ENCODE measurements at regions not wholly inside any gene's neighbourhood (a gene's known extent, or its start where the extent isn't known, plus 50 kb on each side); places are given as distances from the start of the nearest gene placed in this dataset.

DNA sequence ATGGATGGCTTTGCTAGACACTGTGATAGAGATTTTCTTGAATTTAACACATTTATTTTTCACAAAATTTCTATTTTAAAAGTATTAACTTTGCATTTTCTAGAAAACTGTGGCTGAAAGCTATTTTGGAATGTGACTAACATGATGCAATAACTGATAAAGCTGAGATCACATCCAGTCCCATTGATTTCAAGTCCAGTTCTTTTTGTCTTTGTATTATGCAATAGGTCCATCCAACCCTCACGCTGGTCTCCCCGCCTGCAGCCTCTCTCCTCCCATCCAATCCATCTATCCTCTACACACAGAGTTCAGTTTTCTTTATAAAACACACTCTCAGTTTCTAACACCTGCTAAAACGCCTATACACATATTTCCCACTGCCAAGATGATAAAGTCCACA is 178.8 kb downstream of the CNTN3 start:
- 71% methylated on average over 3 of the region's 3 CpGs for WGBS
- no peak for DNase-seq (ENCODE audit: extremely low spot score)

DNA sequence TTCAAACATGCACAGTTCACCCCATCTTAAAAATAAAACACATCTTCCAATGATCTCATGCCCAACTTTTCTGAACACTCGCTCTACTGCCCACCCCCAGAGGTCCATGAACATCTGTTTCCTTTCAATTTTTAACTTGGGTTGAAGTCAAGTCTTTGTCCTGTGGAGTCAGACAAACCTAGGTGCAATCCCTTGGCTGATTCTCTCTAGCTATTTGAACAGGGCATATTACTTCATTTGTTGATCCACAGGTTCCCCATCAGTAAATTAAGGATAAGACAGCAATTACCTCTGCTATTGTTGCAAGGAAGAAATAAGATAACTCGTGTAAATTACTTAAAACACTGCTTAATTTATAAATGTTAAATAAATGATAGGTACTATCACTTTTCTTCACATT is 180.1 kb downstream of the CNTN3 start:
- H3K4me1 ChIP-seq (ENCODE audit: insufficient read depth): no peaks in the 10 kb centered on the region
- no peaks in the 10 kb centered on the region for H3K36me3 ChIP-seq (ENCODE audit: insufficient read depth)
- H3K27ac ChIP-seq (ENCODE audit: low read depth): no peak overlapping the region
- 74% methylated on average over 2 of the region's 2 CpGs for WGBS
- no peak for DNase-seq (ENCODE audit: extremely low spot score)
- H3K4me3 ChIP-seq (ENCODE audit: low read depth, low read length): no peak overlapping the region

More for the DNA sequence above, 178.8 kb downstream of the CNTN3 start:
- no peak overlapping the region for H3K4me3 ChIP-seq (ENCODE audit: low read depth, low read length)
- H3K36me3 ChIP-seq (ENCODE audit: insufficient read depth): no peaks in the 10 kb centered on the region
- H3K4me1 ChIP-seq (ENCODE audit: insufficient read depth): no peaks in the 10 kb centered on the region
- no peak overlapping the region for H3K27ac ChIP-seq (ENCODE audit: low read depth)

DNA sequence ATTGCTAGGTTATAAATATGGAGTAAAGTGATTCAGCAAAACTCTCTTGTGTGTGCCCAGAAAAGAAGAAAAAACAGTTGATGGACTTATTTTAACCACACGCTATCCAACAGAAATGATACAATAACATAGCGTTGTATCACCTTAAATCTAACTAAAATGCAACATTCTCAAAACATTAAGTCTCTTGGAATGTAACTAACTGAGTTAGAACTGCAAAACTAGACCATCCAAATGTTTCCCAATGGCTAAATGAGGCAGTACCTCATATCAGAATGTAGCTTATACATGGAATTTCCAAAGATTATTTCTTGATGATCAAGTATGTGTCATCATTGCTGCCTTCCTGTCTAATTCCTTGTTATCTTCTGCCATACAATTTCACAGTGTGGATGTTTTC is 187.9 kb downstream of the CNTN3 start:
- 93% methylated on average over 2 of the region's 2 CpGs for WGBS
- no peaks in the 10 kb centered on the region for H3K36me3 ChIP-seq (ENCODE audit: insufficient read depth)
- H3K4me3 ChIP-seq (ENCODE audit: low read depth, low read length): no peak overlapping the region
- no peak for DNase-seq (ENCODE audit: extremely low spot score)
- no peaks in the 10 kb centered on the region for H3K4me1 ChIP-seq (ENCODE audit: insufficient read depth)
- H3K27ac ChIP-seq (ENCODE audit: low read depth): no peak overlapping the region

DNA sequence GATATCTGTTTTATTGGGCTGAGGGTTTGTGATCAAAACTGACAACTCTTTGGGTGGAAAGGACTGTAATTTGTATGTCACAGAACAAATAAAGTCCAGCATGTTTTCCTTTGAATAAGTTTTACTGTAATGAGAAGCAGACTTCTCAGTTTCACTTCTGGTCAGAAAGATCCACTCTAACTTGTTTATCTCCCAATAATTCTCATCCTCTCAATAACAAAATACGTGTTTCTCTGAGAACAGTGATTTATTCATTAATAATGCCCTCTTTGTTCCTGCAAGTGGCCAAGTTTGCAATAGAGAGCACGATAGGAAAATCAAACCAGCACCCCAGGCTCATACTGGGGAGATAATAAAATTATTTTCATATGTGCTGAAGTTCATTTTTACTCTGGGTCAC is 190.6 kb downstream of the CNTN3 start:
- no peak overlapping the region for H3K27ac ChIP-seq (ENCODE audit: low read depth)
- H3K4me3 ChIP-seq (ENCODE audit: low read depth, low read length): no peak overlapping the region
- H3K36me3 ChIP-seq (ENCODE audit: insufficient read depth): no peaks in the 10 kb centered on the region
- 61% methylated on average over 2 of the region's 2 CpGs for WGBS
- H3K4me1 ChIP-seq (ENCODE audit: insufficient read depth): no peaks in the 10 kb centered on the region
- DNase-seq (ENCODE audit: extremely low spot score): no peak

DNA sequence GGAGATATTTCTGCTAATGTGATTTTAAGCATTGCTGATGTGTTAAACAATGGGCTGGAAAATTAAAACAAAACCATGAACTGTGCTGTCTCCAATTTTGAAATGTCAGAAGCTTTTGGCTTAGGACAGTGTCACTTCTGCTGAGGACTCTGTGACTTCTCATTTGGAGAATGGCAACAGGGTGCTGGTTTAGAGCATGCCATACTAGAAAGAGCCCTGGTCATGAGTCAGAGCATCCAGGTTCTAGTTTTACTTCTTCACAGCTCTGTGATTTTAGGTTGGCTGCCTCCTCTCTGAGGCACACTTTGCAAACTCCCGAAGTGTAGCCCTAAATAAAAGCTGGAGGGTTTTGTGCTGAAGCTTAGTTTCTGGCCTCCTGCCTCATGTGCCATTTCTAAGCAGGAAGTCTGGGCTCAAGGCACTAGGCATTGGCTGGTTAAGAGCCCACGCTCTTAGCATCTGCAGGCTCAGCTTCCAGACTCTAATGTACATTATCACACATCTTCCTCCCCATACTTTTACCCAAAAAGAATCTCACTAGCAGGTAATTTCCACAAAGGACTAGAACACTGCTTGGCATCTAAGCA is 193.8 kb downstream of the CNTN3 start:
- DNase-seq (ENCODE audit: extremely low spot score): no peak

DNA sequence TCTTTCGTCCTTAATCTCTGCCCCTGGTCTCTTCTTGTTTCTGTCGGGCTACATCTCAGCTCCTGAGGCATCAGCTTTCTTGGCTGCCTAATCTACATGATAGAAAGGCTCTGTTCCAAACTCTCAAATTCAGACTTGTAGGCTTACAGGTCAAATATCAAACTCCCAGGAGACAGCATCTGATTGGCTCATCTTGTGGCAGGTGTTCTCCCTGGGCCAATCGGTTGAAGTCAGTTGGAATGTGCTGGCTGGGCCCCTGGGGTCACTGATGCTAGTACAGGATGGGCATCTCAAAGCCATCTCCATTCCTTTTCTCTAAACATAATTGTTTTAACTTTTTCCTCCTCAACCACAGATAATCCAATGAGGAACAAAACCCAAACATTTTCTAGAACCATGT is 198.7 kb downstream of the CNTN3 start:
- H3K27ac ChIP-seq (ENCODE audit: low read depth): no peak overlapping the region
- H3K36me3 ChIP-seq (ENCODE audit: insufficient read depth): no peaks in the 10 kb centered on the region
- H3K4me1 ChIP-seq (ENCODE audit: insufficient read depth): no peaks in the 10 kb centered on the region
- DNase-seq (ENCODE audit: extremely low spot score): no peak
- WGBS: 86% methylated on average over 3 of the region's 3 CpGs
- H3K4me3 ChIP-seq (ENCODE audit: low read depth, low read length): no peak overlapping the region

More for the DNA sequence above, 193.8 kb downstream of the CNTN3 start:
- Histone ChIP-seq H3K4me1 (ENCODE audit: insufficient read depth) (no peaks in the 10 kb centered on the region), H3K4me3 (ENCODE audit: low read depth, low read length) (no peak overlapping the region), H3K36me3 (ENCODE audit: insufficient read depth) (no peaks in the 10 kb centered on the region), H3K27ac (ENCODE audit: low read depth) (no peak overlapping the region)
- WGBS: 67% methylated on average over 2 of the region's 2 CpGs

DNA sequence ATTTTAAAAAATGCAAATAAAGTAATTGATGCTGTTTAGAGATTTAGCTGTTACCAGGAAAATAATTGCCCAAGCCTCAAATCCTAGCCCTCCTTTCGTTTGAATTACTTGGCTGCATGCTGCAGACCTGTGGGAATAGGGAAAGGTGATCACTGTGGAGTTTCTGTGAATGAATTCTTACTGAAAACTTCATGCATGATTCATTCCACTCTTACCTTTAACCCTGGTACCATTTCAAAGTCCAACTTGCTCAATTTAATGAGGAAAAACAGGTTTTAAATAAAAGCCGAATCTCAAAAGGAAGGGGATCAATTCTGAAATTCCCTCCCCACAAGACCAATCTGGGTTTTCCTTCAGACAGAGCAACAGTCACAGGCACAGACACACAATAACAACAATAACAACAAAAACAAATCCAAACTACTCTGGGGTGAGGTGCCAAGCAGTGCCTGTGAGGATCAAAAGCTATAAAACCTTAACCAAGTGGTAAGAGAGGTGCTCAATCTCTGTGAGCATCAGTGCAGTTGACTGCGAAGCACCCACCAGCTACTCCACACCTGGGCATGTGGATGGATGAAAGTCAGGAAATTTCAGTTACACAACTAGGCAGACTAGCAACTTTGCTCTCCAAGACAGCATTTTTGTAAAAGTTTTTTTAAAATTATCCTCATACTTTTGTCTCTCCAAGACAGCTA is 200.8 kb downstream of the CNTN3 start:
- WGBS: 83% methylated on average over 3 of the region's 3 CpGs
- no peaks in the 10 kb centered on the region for H3K4me1 ChIP-seq (ENCODE audit: insufficient read depth)
- H3K36me3 ChIP-seq (ENCODE audit: insufficient read depth): no peaks in the 10 kb centered on the region
- H3K4me3 ChIP-seq (ENCODE audit: low read depth, low read length): no peak overlapping the region
- no peak overlapping the region for H3K27ac ChIP-seq (ENCODE audit: low read depth)
- DNase-seq (ENCODE audit: extremely low spot score): no peak

DNA sequence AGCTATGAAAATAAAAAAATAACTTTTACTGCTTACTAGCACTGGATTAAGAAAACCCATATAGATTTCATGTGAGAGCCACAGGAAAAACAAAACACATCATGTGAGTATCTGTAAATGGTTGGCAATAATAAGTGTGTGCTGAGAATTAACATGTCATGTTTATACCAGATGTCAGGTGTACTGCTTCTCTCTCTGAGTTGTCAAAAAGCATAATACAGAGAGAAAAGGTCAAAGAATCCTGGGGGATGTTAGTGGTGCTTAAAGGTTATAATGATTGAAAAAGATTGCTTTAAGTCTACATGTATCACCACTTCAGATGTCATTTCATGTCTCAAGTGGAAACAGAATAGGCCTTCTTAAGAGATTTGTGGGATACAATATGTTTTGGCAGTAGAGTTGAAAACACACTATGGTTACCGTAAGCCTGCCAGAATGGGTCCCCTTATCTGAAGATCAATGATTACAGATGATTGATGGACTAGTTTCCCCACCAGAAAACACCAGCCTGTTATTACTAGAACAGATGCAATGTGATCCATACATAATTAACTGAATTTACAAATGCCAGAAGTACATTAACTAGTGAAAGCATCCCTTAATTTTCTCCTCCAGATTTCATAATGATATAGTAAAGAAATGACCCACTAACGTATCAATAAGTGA is 204.1 kb downstream of the CNTN3 start:
- H3K4me1 ChIP-seq (ENCODE audit: insufficient read depth): no peaks in the 10 kb centered on the region
- H3K36me3 ChIP-seq (ENCODE audit: insufficient read depth): no peaks in the 10 kb centered on the region
- no peak overlapping the region for H3K27ac ChIP-seq (ENCODE audit: low read depth)
- no peak overlapping the region for H3K4me3 ChIP-seq (ENCODE audit: low read depth, low read length)
- DNase-seq (ENCODE audit: extremely low spot score): no peak
- 88% methylated on average over 2 of the region's 2 CpGs for WGBS

DNA sequence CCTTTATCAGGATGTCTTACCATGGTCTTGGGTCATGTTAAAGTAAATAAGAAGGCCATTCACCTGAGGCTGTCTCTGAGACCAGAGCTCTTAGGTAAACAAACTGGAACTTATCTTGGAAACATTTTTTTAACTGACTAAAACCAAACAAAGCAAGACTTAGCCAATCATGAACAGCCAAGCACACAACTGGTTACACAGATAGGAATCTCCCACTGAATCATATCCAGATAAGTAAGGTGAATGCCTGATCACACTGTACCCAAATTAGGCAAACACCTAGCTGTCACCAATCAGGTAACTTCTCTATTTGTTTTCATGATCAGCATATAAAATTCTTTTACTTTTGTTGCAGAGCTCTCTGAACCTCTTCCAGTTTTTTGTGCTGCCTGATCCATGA is 205.4 kb downstream of the CNTN3 start:
- Histone ChIP-seq H3K36me3 (ENCODE audit: insufficient read depth) (no peaks in the 10 kb centered on the region), H3K4me1 (ENCODE audit: insufficient read depth) (no peaks in the 10 kb centered on the region), H3K4me3 (ENCODE audit: low read depth, low read length) (no peak overlapping the region), H3K27ac (ENCODE audit: low read depth) (no peak overlapping the region)
- no peak for DNase-seq (ENCODE audit: extremely low spot score)

DNA sequence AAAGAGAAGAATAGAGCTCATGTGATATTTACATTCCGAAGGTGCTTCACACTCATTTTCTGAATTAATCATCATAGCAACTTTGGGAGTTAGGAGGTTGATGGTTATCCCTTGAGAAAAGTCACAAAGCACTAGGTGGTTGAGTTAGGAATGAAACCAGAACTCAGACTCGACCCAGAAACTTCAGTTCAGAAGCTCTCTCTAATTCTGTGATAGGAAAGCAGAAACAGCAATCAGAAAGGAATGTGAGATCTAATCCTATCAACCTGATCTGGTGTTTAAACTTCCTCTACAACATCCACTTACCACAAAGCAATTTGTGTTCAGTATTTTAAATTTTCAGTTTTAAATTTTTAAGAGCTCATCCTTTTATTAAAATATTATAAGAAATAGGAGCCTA is 211.2 kb downstream of the CNTN3 start:
- Histone ChIP-seq H3K36me3 (ENCODE audit: insufficient read depth) (no peaks in the 10 kb centered on the region), H3K4me1 (ENCODE audit: insufficient read depth) (no peaks in the 10 kb centered on the region), H3K4me3 (ENCODE audit: low read depth, low read length) (no peak overlapping the region), H3K27ac (ENCODE audit: low read depth) (no peak overlapping the region)
- DNase-seq (ENCODE audit: extremely low spot score): no peak
- WGBS: 67% methylated on average over 2 of the region's 2 CpGs

DNA sequence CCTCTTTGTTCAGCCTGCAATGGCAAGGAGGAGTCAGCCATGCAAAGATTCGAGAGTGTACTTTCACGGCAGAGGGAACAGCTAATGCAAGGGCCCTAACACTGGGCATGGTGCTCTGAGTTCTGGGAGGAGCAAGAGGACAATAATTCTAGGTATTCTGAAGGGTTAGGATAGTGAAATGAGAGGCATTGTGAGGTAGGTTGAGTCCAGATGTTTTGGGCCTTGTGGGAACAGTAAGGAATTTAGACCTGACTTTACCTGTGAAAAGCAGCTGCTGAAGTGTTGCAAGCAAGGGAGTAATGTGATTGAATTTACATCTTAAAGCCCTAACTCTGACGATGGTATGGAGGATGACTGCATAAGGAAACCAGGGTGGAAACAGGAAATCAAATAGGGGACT is 211.6 kb downstream of the CNTN3 start:
- Histone ChIP-seq H3K27ac (ENCODE audit: low read depth) (no peak overlapping the region), H3K4me3 (ENCODE audit: low read depth, low read length) (no peak overlapping the region), H3K36me3 (ENCODE audit: insufficient read depth) (no peaks in the 10 kb centered on the region), H3K4me1 (ENCODE audit: insufficient read depth) (no peaks in the 10 kb centered on the region)
- no peak for DNase-seq (ENCODE audit: extremely low spot score)
- 79% methylated on average over 3 of the region's 3 CpGs for WGBS

DNA sequence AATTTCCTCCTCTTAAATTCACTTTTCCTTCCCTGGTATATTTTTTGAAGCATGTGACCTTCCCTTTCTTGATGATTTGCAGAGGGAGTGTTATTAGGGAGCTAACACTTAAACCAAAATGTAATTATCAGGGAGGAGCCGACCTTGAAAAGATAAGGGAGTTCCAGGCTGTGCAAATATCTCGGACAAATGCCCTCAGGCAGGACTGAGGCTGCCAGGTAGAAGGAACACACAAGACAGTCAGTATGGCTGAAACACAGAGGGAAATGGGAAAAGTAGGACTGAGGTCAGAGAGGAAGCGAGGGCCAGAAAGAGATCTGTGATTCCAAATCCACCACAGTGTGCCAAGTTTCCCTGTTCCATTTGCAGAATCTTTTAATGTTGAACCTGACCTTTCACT is 221.0 kb downstream of the CNTN3 start:
- Histone ChIP-seq H3K4me3 (ENCODE audit: low read depth, low read length) (no peak overlapping the region), H3K27ac (ENCODE audit: low read depth) (no peak overlapping the region), H3K36me3 (ENCODE audit: insufficient read depth) (no peaks in the 10 kb centered on the region), H3K4me1 (ENCODE audit: insufficient read depth) (no peaks in the 10 kb centered on the region)
- 54% methylated on average over 3 of the region's 3 CpGs for WGBS
- DNase-seq (ENCODE audit: extremely low spot score): no peak

DNA sequence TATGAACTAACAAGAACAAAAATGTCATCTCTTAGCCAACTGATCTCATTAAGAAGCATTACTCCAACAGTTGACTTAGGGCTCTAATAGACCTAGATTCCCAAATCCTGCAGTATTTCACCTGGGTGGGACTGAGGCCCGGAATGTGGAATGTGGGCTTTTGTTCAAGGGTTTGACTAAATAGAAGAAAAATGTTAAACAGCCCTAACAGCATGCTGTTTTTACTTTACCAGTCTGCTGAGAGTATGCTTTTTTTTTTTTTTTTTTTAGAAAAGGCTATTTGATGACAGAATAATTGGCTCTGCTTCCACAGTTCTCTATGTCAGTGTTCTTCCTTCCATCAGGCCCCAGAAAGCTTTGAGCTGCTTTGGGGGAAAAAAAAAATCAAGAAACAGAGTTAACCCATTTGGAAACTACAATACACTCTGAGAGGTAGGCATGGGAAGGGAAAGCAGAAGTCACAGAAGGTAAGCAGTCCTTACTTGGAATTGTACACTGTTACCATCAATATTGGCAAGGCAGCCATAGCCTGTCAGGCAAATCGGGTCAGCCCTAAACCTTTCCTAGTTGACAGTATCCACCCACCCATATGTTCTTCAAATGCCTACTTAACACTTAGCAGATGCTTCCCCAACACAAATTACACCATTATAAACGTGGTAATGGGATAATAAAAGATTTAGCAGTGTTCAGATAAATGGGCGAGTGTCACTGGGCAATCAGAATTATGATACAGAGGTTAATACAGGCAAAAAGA is 224.2 kb downstream of the CNTN3 start:
- Histone ChIP-seq H3K36me3 (ENCODE audit: insufficient read depth) (no peaks in the 10 kb centered on the region), H3K4me3 (ENCODE audit: low read depth, low read length) (no peak overlapping the region), H3K4me1 (ENCODE audit: insufficient read depth) (no peaks in the 10 kb centered on the region), H3K27ac (ENCODE audit: low read depth) (no peak overlapping the region)
- WGBS: 46% methylated on average over 4 of the region's 4 CpGs
- DNase-seq (ENCODE audit: extremely low spot score): no peak
